ENCODE measurements at regions not wholly inside any gene's neighbourhood (a gene's known extent, or its start where the extent isn't known, plus 50 kb on each side); places are given as distances from the start of the nearest gene placed in this dataset.

GRCh38 chr15:93829115-93829870 is 402.1 kb upstream of the MCTP2 start:
- TF ChIP-seq CTCF (IDR thresholded peaks at IDR 0.05) (no peak), POLR2A (IDR thresholded peaks at IDR 0.05) (no peak)
